SK-N-SH treated with all-trans-retinoic acid at 6 μM for 48 hours (cell line): ENCODE measurements at regions not wholly inside any gene's neighbourhood (a gene's known extent, or its start where the extent isn't known, plus 50 kb on each side); places are given as distances from the start of the nearest gene placed in this dataset.

Source experiments
- ATAC-seq: fragments of 200-7000 bp; cut with Tn5 transposase; 3 replicates; pipeline ENCODE4 v1.9.1; 2020; ENCODE audit warnings: mild to moderate bottlenecking, moderate library complexity
- ARNTL ChIP-seq: fragments of 450-650 bp; formaldehyde crosslinking; IDR thresholded peaks from 2 replicates; pipeline ENCODE4 v1.5.0; 2020; ENCODE audit warnings: low read depth, mild to moderate bottlenecking, moderate library complexity, borderline replicate concordance
- CSDC2 ChIP-seq: fragments of 250-450 bp; sonication (Bioruptor Pico); IDR thresholded peaks from 2 replicates; pipeline ENCODE4 v1.5.0; 2020; ENCODE audit warnings: mild to moderate bottlenecking, moderate library complexity
- ESRRG ChIP-seq: fragments of 250-450 bp; sonication (Bioruptor Pico); IDR thresholded peaks from 2 replicates; pipeline ENCODE4 v1.6.1; 2021; ENCODE audit warnings: mild to moderate bottlenecking
- GLIS3 ChIP-seq: fragments of 250-450 bp; sonication (Bioruptor Pico); IDR thresholded peaks from 2 replicates; pipeline ENCODE4 v1.5.0; 2020; ENCODE audit warnings: mild to moderate bottlenecking, moderate library complexity
- OSR1 ChIP-seq: fragments of 250-450 bp; sonication (Bioruptor Pico); IDR thresholded peaks from 2 replicates; pipeline ENCODE4 v1.8.0; 2022; ENCODE audit warnings: moderate library complexity, mild to moderate bottlenecking, inconsistent platforms
- PPARA ChIP-seq: fragments of 250-450 bp; sonication (Bioruptor Pico); IDR thresholded peaks from 2 replicates; pipeline ENCODE4 v1.5.0; 2020; ENCODE audit warnings: mild to moderate bottlenecking, borderline replicate concordance
- RARB ChIP-seq: fragments of 250-450 bp; sonication (Bioruptor Pico); IDR thresholded peaks from 2 replicates; pipeline ENCODE4 v1.8.0; 2021; ENCODE audit warnings: mild to moderate bottlenecking, moderate library complexity
- SNAI2 ChIP-seq: fragments of 250-450 bp; sonication (Bioruptor Pico); IDR thresholded peaks from 2 replicates; pipeline ENCODE4 v1.5.0; 2020; ENCODE audit warnings: mild to moderate bottlenecking, moderate library complexity
- TOX ChIP-seq: fragments of 250-450 bp; sonication (Bioruptor Pico); IDR thresholded peaks from 2 replicates; pipeline ENCODE4 v1.8.0; 2021; ENCODE audit warnings: mild to moderate bottlenecking, moderate library complexity, borderline replicate concordance
- ZC3H10 ChIP-seq: fragments of 250-450 bp; sonication (Bioruptor Pico); IDR thresholded peaks from 2 replicates; pipeline ENCODE4 v1.5.1; 2021; ENCODE audit warnings: mild to moderate bottlenecking, moderate library complexity
- ZFP3 ChIP-seq: fragments of 250-450 bp; sonication (Bioruptor Pico); IDR thresholded peaks from 2 replicates; pipeline ENCODE4 v1.5.0; 2020; ENCODE audit warnings: mild to moderate bottlenecking, moderate library complexity
- ZFP30 ChIP-seq: fragments of 450-650 bp; formaldehyde crosslinking; IDR thresholded peaks from 2 replicates; pipeline ENCODE4 v1.5.0; 2022; ENCODE audit warnings: mild to moderate bottlenecking, moderate library complexity
- ZNF565 ChIP-seq: fragments of 450-650 bp; formaldehyde crosslinking; conservative IDR thresholded peaks from 2 replicates; pipeline ENCODE4 v1.5.0; 2020; ENCODE audit warnings: low read depth, mild to moderate bottlenecking, moderate library complexity
- ZNF70 ChIP-seq: fragments of 450-650 bp; formaldehyde crosslinking; IDR thresholded peaks from 2 replicates; pipeline ENCODE4 v1.5.0; 2020; ENCODE audit warnings: mild to moderate bottlenecking, moderate library complexity
- TF ChIP-seq, protein P1 (sequence below): fragments of 250-450 bp; sonication (Bioruptor Pico); IDR thresholded peaks from 2 replicates; pipeline ENCODE4 v1.5.1; 2021; ENCODE audit warnings: mild to moderate bottlenecking, moderate library complexity
- TF ChIP-seq, protein P2 (sequence below): fragments of 250-450 bp; sonication (Bioruptor Pico); IDR thresholded peaks from 2 replicates; pipeline ENCODE4 v1.5.0; 2020; ENCODE audit warnings: mild to moderate bottlenecking, moderate library complexity
- TF ChIP-seq, protein P3 (sequence below): fragments of 250-450 bp; sonication (Bioruptor Pico); IDR thresholded peaks from 2 replicates; pipeline ENCODE4 v1.8.0; 2021; ENCODE audit warnings: low read depth, mild to moderate bottlenecking, moderate library complexity, borderline replicate concordance
- TF ChIP-seq, protein P4 (sequence below): fragments of 250-450 bp; sonication (Bioruptor Pico); IDR thresholded peaks from 2 replicates; pipeline ENCODE4 v1.5.1; 2020; ENCODE audit warnings: low read depth, mild to moderate bottlenecking, moderate library complexity
- TF ChIP-seq, protein P5 (sequence below): fragments of 250-450 bp; sonication (Bioruptor Pico); IDR thresholded peaks from 2 replicates; pipeline ENCODE4 v1.8.0; 2020; ENCODE audit warnings: mild to moderate bottlenecking, moderate library complexity, borderline replicate concordance

DNA sequence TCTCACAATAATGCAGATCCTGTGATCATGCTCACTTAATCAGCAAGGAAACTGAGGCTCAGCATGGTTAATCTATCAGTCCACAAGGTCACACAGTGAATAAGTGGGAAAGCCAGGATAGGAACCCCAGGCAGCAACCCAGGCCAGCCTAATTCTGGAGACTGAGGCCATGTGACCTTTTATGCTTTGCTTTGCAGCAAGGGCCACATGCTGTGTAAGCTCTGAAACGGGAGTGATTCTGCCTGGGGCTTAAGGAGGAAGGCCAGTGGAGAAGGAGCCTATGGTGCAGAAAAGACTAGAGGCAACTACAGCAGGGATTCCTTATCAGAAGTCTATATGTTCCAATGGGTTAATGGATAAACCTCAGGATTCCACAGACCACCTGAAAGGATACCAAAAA, 157.6 kb upstream of the PPP2R3A start:
- ATAC-seq = no peak
- TF ChIP-seq, protein P1, sequence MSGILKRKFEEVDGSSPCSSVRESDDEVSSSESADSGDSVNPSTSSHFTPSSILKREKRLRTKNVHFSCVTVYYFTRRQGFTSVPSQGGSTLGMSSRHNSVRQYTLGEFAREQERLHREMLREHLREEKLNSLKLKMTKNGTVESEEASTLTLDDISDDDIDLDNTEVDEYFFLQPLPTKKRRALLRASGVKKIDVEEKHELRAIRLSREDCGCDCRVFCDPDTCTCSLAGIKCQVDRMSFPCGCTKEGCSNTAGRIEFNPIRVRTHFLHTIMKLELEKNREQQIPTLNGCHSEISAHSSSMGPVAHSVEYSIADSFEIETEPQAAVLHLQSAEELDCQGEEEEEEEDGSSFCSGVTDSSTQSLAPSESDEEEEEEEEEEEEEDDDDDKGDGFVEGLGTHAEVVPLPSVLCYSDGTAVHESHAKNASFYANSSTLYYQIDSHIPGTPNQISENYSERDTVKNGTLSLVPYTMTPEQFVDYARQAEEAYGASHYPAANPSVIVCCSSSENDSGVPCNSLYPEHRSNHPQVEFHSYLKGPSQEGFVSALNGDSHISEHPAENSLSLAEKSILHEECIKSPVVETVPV = no peak

DNA sequence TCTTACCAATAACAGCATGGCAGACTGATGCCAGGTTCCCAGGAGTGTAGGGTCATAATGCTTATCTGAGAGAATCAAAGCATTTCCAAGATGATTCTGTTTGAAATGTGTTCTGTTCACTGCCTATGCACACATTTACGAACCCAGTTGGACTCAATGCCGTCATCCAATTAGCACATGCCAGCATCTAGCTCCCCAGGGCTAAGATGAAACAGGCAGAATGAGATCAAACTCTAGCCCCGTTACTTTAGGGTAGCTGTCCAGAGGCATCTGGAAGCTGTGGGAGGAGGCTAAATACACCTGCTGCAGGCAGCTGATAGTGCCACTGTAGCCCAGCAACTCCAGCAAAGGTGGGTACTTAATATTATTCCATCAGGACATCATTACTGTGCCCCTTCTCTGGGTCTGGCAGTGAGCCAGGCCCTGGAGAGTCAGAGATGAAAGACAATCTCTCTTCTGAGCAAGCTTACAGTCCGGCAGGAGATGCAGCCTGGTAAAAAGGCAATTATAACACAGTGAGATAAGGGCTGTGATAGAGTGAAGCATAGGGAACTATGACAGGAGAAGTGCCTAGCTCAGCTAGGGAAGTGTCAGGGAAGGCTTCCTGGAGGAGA, 156.4 kb upstream of the PPP2R3A start:
- no peak for ATAC-seq
- TF ChIP-seq, protein P2, sequence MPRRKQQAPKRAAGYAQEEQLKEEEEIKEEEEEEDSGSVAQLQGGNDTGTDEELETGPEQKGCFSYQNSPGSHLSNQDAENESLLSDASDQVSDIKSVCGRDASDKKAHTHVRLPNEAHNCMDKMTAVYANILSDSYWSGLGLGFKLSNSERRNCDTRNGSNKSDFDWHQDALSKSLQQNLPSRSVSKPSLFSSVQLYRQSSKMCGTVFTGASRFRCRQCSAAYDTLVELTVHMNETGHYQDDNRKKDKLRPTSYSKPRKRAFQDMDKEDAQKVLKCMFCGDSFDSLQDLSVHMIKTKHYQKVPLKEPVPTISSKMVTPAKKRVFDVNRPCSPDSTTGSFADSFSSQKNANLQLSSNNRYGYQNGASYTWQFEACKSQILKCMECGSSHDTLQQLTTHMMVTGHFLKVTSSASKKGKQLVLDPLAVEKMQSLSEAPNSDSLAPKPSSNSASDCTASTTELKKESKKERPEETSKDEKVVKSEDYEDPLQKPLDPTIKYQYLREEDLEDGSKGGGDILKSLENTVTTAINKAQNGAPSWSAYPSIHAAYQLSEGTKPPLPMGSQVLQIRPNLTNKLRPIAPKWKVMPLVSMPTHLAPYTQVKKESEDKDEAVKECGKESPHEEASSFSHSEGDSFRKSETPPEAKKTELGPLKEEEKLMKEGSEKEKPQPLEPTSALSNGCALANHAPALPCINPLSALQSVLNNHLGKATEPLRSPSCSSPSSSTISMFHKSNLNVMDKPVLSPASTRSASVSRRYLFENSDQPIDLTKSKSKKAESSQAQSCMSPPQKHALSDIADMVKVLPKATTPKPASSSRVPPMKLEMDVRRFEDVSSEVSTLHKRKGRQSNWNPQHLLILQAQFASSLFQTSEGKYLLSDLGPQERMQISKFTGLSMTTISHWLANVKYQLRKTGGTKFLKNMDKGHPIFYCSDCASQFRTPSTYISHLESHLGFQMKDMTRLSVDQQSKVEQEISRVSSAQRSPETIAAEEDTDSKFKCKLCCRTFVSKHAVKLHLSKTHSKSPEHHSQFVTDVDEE = no peak
- no peak for TF ChIP-seq CSDC2 (CRISPR knock-in tag)
- TF ChIP-seq, protein P3, sequence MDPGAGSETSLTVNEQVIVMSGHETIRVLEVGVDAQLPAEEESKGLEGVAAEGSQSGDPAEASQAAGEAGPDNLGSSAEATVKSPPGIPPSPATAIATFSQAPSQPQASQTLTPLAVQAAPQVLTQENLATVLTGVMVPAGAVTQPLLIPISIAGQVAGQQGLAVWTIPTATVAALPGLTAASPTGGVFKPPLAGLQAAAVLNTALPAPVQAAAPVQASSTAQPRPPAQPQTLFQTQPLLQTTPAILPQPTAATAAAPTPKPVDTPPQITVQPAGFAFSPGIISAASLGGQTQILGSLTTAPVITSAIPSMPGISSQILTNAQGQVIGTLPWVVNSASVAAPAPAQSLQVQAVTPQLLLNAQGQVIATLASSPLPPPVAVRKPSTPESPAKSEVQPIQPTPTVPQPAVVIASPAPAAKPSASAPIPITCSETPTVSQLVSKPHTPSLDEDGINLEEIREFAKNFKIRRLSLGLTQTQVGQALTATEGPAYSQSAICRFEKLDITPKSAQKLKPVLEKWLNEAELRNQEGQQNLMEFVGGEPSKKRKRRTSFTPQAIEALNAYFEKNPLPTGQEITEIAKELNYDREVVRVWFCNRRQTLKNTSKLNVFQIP = no peak
- no peak for TF ChIP-seq ARNTL (CRISPR knock-in tag)
- TF ChIP-seq ESRRG (CRISPR knock-in tag) = no peak
- TF ChIP-seq RARB (CRISPR knock-in tag) = no peak
- no peak for TF ChIP-seq TOX (CRISPR knock-in tag)
- TF ChIP-seq SNAI2 (CRISPR knock-in tag) = no peak

DNA sequence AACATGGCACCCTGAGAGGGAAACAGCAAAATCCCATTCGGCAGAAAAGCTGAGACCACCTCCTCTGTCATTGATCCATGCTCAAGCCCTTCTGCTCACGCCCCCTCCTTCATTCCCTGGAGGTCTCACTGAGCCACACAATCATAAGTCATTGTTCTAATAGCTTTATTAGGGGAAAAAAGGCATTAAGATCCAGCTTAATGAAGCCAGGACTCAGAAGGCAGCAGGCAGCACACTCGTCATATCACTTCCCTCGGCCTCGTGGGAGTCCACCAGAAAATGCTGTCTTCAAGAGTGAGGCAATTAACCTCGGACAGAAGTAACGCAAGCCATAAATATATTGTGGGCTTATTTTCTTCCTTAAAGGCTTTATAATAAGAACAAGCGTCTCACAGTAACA, 153.9 kb upstream of the PPP2R3A start:
- no peak for ATAC-seq
- TF ChIP-seq TOX (CRISPR knock-in tag) (no peak), OSR1 (CRISPR knock-in tag) (no peak), CSDC2 (CRISPR knock-in tag) (no peak), ZFP30 (no peak), SNAI2 (CRISPR knock-in tag) (no peak), GLIS3 (CRISPR knock-in tag) (no peak), PPARA (no peak), RARB (CRISPR knock-in tag) (no peak), ARNTL (CRISPR knock-in tag) (no peak), ZFP3 (no peak)
- TF ChIP-seq, protein P4, sequence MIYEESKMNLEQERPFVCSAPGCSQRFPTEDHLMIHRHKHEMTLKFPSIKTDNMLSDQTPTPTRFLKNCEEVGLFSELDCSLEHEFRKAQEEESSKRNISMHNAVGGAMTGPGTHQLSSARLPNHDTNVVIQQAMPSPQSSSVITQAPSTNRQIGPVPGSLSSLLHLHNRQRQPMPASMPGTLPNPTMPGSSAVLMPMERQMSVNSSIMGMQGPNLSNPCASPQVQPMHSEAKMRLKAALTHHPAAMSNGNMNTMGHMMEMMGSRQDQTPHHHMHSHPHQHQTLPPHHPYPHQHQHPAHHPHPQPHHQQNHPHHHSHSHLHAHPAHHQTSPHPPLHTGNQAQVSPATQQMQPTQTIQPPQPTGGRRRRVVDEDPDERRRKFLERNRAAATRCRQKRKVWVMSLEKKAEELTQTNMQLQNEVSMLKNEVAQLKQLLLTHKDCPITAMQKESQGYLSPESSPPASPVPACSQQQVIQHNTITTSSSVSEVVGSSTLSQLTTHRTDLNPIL (CRISPR knock-in tag) = no peak
- TF ChIP-seq, protein P1 = no peak
- TF ChIP-seq, protein P2 = no peak
- TF ChIP-seq, all 23 proteins: peak for 0

DNA sequence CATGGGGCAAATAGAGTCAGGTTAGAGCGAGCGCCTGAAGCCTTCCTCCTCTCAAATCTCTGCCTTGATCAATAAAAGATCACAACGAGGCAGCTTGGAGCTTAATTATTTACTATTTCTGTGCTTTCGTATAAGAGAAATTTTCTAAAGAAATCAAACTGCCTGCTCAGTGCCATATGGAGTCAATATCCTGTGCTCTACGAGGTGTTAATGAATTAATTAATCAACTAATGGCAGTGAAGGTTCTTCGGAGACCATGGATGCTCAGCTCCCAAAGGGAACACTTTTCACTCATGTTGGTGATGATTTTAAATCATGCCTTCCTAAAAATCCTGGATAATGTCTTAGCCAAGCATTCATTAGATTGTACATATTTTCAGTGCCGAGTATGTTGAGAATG, 153.5 kb upstream of the PPP2R3A start:
- no peak for ATAC-seq
- TF ChIP-seq, protein P2 = no peak
- TF ChIP-seq ZC3H10 (CRISPR knock-in tag) (no peak), RARB (CRISPR knock-in tag) (no peak), ZNF565 (CRISPR knock-in tag) (no peak), ZNF70 (no peak)
- TF ChIP-seq, protein P5, sequence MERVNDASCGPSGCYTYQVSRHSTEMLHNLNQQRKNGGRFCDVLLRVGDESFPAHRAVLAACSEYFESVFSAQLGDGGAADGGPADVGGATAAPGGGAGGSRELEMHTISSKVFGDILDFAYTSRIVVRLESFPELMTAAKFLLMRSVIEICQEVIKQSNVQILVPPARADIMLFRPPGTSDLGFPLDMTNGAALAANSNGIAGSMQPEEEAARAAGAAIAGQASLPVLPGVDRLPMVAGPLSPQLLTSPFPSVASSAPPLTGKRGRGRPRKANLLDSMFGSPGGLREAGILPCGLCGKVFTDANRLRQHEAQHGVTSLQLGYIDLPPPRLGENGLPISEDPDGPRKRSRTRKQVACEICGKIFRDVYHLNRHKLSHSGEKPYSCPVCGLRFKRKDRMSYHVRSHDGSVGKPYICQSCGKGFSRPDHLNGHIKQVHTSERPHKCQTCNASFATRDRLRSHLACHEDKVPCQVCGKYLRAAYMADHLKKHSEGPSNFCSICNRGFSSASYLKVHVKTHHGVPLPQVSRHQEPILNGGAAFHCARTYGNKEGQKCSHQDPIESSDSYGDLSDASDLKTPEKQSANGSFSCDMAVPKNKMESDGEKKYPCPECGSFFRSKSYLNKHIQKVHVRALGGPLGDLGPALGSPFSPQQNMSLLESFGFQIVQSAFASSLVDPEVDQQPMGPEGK = no peak
